OCI-LY7 (cell line): ENCODE measurements at regions not wholly inside any gene's neighbourhood (a gene's known extent, or its start where the extent isn't known, plus 50 kb on each side); places are given as distances from the start of the nearest gene placed in this dataset.

ENCODE experiments used
- BruUV-seq: library from RNA; stranded (reverse); fragments of 400-500 nt; replicated peaks from 2 replicates; lab custom pipeline; 2021; lab: Mats Ljungman, UMichigan
- CTCF ChIA-PET: fragments of 300-600 bp; sonication (Branson Sonifier 250); formaldehyde crosslinking; loops from one replicate; lab custom pipeline; 2022; ENCODE audit warnings: antibody characterized with exemption; ENCODE audit not compliant: unreplicated experiment; lab: Charles Lee
- POLR2A ChIA-PET: fragments of 300-600 bp; sonication (Branson Sonifier 250); formaldehyde crosslinking; loops from one replicate; lab custom pipeline; 2022; ENCODE audit warnings: antibody characterized with exemption; lab: Charles Lee
- DNase-seq: peaks from one replicate; pipeline ENCODE4 v3.0.0-alpha.2; 2015; ENCODE audit warnings: low spot score
- H2AFZ ChIP-seq: fragments of 200-600 bp; sonication (generic), shearing (Covaris generic); 2 replicates; pipeline ENCODE4 v1.6.1; 2014; ENCODE audit warnings: mild to moderate bottlenecking, antibody characterized with exemption, low read length, moderate library complexity
- H3K27ac ChIP-seq: fragments of 200-600 bp; sonication (generic); 2 replicates; pipeline ENCODE4 v1.5.1; 2014; ENCODE audit warnings: mixed run types, low read depth, mild to moderate bottlenecking, moderate library complexity, low read length, inconsistent platforms; ENCODE audit not compliant: poor library complexity, severe bottlenecking
- H3K36me3 ChIP-seq: fragments of 200-600 bp; sonication (generic); 2 replicates; pipeline ENCODE4 v1.6.1; 2014; ENCODE audit warnings: mild to moderate bottlenecking, antibody characterized with exemption, low read length, moderate library complexity, mixed read lengths; ENCODE audit not compliant: insufficient read depth
- H3K4me1 ChIP-seq: fragments of 200-600 bp; sonication (generic); 2 replicates; pipeline ENCODE4 v1.5.1; 2014; ENCODE audit warnings: mild to moderate bottlenecking, low read length; ENCODE audit not compliant: insufficient read depth, poor library complexity, severe bottlenecking
- H3K4me2 ChIP-seq: fragments of 200-600 bp; sonication (generic); 2 replicates; pipeline ENCODE4 v1.6.1; 2014; ENCODE audit warnings: mild to moderate bottlenecking, low read length
- H3K4me3 ChIP-seq: fragments of 200-600 bp; sonication (generic); 2 replicates; pipeline ENCODE4 v1.5.1; 2014; ENCODE audit warnings: mild to moderate bottlenecking, low read depth, low read length; ENCODE audit not compliant: poor library complexity, severe bottlenecking
- H3K79me2 ChIP-seq: fragments of 200-600 bp; sonication (generic); 2 replicates; pipeline ENCODE4 v1.6.1; 2016; ENCODE audit warnings: low read depth, mild to moderate bottlenecking, low read length, moderate library complexity, mixed read lengths; ENCODE audit not compliant: insufficient read depth
- H3K9me2 ChIP-seq: fragments of 200-600 bp; sonication (generic); 2 replicates; pipeline ENCODE4 v1.6.1; 2016; ENCODE audit warnings: mild to moderate bottlenecking, low read length, mixed read lengths; ENCODE audit not compliant: insufficient read depth
- H3K9me3 ChIP-seq: fragments of 200-600 bp; sonication (generic); 2 replicates; pipeline ENCODE4 v1.6.1; 2014; ENCODE audit warnings: mild to moderate bottlenecking, mixed run types, low read length, mixed read lengths
- H4K20me1 ChIP-seq: fragments of 200-600 bp; sonication (generic); 2 replicates; pipeline ENCODE4 v1.6.1; 2014; ENCODE audit warnings: mild to moderate bottlenecking, antibody characterized with exemption, low read length, moderate library complexity, mixed read lengths; ENCODE audit not compliant: insufficient read depth
- CTCF ChIP-seq: fragments of 200-600 bp; sonication (generic); conservative IDR thresholded peaks from 2 replicates; pipeline ENCODE4 v1.5.1; 2014; ENCODE audit warnings: mild to moderate bottlenecking, antibody characterized with exemption, low read length, moderate library complexity, mixed read lengths
- EZH2phosphoT487 ChIP-seq: fragments of 200-600 bp; sonication (generic); IDR thresholded peaks from 2 replicates; pipeline ENCODE4 v1.6.1; 2018; ENCODE audit warnings: low read depth, borderline replicate concordance, mild to moderate bottlenecking, mixed run types, antibody characterized with exemption, low read length, moderate library complexity, mixed read lengths
- intact Hi-C: fragments of 100-400 bp; cut with micrococcal nuclease; formaldehyde crosslinking; loops from one replicate; pipeline ENCODE4 v1.10.0; 2022; ENCODE audit not compliant: unreplicated experiment

DNA sequence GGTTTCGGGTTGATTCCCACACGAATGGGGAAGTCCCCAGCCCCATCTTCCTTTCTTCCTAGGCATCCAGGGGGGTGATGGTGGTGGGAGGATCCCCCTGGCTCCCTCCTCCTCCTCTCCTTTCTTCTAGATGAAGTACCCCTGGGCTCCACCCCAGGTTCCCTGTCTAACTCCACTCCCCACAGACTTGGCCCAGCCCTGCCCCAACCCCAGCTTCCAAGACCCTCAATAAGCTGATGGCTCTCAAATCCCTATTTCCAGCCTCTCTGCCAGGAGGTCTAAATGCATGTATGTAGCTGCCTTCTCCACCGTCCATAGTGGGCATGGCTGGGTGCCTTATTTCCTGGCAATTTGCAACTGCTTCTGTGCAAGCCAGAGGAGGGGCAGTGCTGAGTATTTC lies 383.7 kb downstream of the BCL11B start:
- Histone ChIP-seq H3K4me3 (no peak overlapping the region), H3K79me2 (no peaks in the 10 kb centered on the region), H2AFZ (no peak overlapping the region), H3K4me1 (no peaks in the 10 kb centered on the region), H4K20me1 (no peaks in the 10 kb centered on the region), H3K4me2 (no peak overlapping the region), H3K27ac (no peak overlapping the region), H3K9me3 (no peaks in the 10 kb centered on the region), H3K36me3 (no peaks in the 10 kb centered on the region), H3K9me2 (no peaks in the 10 kb centered on the region)
- intact Hi-C loops: no loop called here
- DNase-seq: no peak
- no TSS peak for BruUV-seq
- POLR2A ChIA-PET: no interaction called here
- no peak for TF ChIP-seq EZH2phosphoT487
- TF ChIP-seq CTCF: no peak
- CTCF ChIA-PET: no interaction called here

DNA sequence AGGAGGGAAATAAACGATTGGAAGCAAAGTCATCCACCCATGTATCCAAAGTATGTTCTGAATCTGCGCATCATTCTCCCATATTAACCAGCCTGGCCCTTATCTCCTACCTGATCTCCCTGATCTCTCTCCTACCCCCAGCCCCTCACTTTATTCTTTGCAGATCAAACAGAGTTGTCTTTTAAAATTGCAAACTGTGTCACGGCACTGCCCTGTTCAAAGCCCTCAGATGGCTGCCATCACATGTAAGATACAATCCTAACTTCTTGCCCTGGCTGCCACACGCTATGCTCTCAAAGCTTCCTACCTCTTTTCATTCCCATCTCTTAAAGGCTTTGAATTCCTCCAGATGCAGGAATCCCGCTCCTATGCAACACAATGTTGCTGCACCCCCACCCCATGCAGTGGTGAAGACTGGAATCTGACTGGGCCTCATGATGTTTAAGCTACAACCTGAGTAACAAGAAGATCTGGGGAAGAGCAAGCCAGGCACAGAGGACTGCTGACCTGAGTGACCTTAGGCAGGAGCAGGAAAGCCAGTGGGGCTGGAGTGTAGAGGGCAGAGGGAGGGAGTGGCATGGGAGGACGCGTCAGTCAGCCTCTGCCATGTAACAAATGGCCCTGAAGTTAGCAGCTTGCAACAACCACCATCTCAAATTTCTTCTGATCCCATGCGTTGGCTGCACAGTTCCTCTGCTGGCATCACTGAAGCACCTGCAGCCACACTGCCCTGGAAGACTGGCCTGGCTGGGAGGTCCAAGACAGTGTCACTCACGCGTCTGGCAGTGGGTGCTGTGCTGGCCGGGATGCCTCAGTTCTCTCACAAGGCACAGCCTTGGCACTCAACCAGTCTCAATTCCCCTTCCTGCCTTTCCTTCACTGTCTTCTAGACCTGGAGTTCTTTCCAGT lies 382.8 kb downstream of the BCL11B start:
- no peak for TF ChIP-seq EZH2phosphoT487
- POLR2A ChIA-PET: no interaction called here

DNA sequence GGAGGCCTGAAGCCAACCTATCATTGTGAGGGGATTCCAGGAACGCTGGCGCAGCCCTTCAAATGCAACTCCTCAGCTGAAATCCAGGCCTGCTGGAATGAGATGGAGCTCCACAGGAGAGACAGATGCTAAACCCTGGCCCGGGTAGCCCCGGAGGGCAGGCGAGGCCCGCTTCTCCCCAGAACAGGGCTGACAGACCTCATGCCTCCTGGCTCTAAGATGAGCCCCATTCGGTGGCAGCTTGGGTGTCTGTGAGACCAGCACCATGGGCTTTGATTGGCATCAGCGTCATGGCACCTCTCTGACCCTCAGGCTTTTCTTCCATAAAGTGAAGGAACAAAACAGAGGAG lies 382.2 kb downstream of the BCL11B start:
- H3K79me2 ChIP-seq: no peaks in the 10 kb centered on the region
- POLR2A ChIA-PET: no interaction called here
- no peak overlapping the region for H3K27ac ChIP-seq
- intact Hi-C loops: no loop called here
- H3K4me3 ChIP-seq: no peak overlapping the region
- no peaks in the 10 kb centered on the region for H4K20me1 ChIP-seq
- no peaks in the 10 kb centered on the region for H3K9me3 ChIP-seq
- BruUV-seq: no TSS peak
- H3K4me1 ChIP-seq: no peaks in the 10 kb centered on the region
- CTCF ChIA-PET: no interaction called here
- H2AFZ ChIP-seq: no peak overlapping the region
- DNase-seq: no peak
- H3K36me3 ChIP-seq: no peaks in the 10 kb centered on the region
- H3K9me2 ChIP-seq: no peaks in the 10 kb centered on the region
- no peak for TF ChIP-seq CTCF
- TF ChIP-seq EZH2phosphoT487: no peak
- no peak overlapping the region for H3K4me2 ChIP-seq

More for the DNA sequence above, 382.8 kb downstream of the BCL11B start:
- no peak overlapping the region for H3K4me2 ChIP-seq
- H3K36me3 ChIP-seq: no peaks in the 10 kb centered on the region
- H3K9me3 ChIP-seq: no peaks in the 10 kb centered on the region
- H3K79me2 ChIP-seq: no peaks in the 10 kb centered on the region
- no peaks in the 10 kb centered on the region for H3K9me2 ChIP-seq
- no peak overlapping the region for H3K4me3 ChIP-seq
- CTCF ChIA-PET: no interaction called here
- DNase-seq: no peak
- H2AFZ ChIP-seq: no peak overlapping the region
- no peaks in the 10 kb centered on the region for H4K20me1 ChIP-seq
- H3K27ac ChIP-seq: no peak overlapping the region
- intact Hi-C loops: no loop called here
- H3K4me1 ChIP-seq: no peaks in the 10 kb centered on the region
- BruUV-seq: no TSS peak
